ENCODE measurements at regions not wholly inside any gene's neighbourhood (a gene's known extent, or its start where the extent isn't known, plus 50 kb on each side); places are given as distances from the start of the nearest gene placed in this dataset.

DNA sequence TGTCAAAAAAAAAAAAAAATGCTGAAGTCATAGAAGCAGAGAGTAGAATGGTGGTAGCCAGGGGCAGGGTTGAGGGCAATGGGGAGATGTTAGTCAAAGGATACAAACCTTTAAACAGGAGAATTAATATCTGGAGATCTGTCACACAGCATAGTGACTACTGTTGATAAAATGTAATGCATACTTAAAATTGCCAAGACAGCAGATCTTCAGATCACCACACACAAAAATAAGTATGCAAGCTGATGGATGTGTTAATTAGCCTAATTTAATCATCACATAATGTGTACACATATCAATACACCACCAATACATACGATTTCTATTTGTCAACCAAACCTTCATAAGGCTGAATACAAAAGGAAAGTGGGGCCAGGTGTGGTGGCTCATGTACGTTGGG lies 83.5 kb upstream of the PHACTR3 start:
- POLR2A ChIA-PET: no interaction called here
- CTCF ChIA-PET: interaction anchor here (2.0 to 3.9 kb wide), 2 partner anchors 14 to 25 kb away, joined by 10 to 25 read pairs; no protein-coding TSS in a partner anchor
- 23% methylated on average over 2 of the region's 2 CpGs for WGBS (ENCODE audit: low lambda C conversion rate)

GRCh38 chr20:59525500-59526241 lies 78.7 kb upstream of the PHACTR3 start:
- no peaks in the 10 kb centered on the region for H4K20me1 ChIP-seq (ENCODE audit: insufficient read depth)
- 5% methylated on average over 21 of the region's 31 CpGs for WGBS (ENCODE audit: low lambda C conversion rate)
- no peaks in the 10 kb centered on the region for H3K9me2 ChIP-seq
- peak overlapping the region in 1 of 2 experiments; percentile 14; a peak in 2 of 4 replicates for H3K4me3 ChIP-seq (ENCODE audit: low read depth in 2 of 2, low read length in 1 of 2)
- H3K27ac ChIP-seq (ENCODE audit: low read depth in 2 of 2, low read length in 1 of 2): no peak overlapping the region
- no peak overlapping the region for H3K4me2 ChIP-seq
- ChIA-PET CTCF (interaction anchor here (0.6 to 8.1 kb wide), 28 partner anchors 10 to 392 kb away, joined by 3 to 155 read pairs (median 4); no protein-coding TSS in a partner anchor), POLR2A (interaction anchor here (1.2 kb wide), 1 partner anchor 11 kb away, joined by 3 read pairs; no protein-coding TSS in a partner anchor)
- no peaks in the 10 kb centered on the region for H3K79me2 ChIP-seq (ENCODE audit: insufficient read depth)
- H3K27me3 ChIP-seq (ENCODE audit: insufficient read depth): no peaks in the 10 kb centered on the region
- H3K9ac ChIP-seq: no peak overlapping the region
- no peaks in the 10 kb centered on the region for H3K36me3 ChIP-seq (replicated peaks in 1 of 2; ENCODE audit: control insufficient read depth in 1 of 2, insufficient read depth in 2 of 2, low read length in 1 of 2)
- no peaks in the 10 kb centered on the region for H3F3A ChIP-seq (replicated peaks; ENCODE audit: insufficient read depth)
- DNase-seq: peak; percentile 83
- H3K4me1 ChIP-seq (ENCODE audit: control insufficient read depth in 1 of 2, insufficient read depth in 2 of 2, low read depth in 1 of 2, low read length in 1 of 2): peaks cover 0 to 9% of the 10 kb centered on the region in 2 experiments; a peak in 1 of 4 replicates
- H2AFZ ChIP-seq (ENCODE audit: low read depth): no peak overlapping the region
- H3K9me3 ChIP-seq: no peaks in the 10 kb centered on the region
- TF ChIP-seq, protein P1, sequence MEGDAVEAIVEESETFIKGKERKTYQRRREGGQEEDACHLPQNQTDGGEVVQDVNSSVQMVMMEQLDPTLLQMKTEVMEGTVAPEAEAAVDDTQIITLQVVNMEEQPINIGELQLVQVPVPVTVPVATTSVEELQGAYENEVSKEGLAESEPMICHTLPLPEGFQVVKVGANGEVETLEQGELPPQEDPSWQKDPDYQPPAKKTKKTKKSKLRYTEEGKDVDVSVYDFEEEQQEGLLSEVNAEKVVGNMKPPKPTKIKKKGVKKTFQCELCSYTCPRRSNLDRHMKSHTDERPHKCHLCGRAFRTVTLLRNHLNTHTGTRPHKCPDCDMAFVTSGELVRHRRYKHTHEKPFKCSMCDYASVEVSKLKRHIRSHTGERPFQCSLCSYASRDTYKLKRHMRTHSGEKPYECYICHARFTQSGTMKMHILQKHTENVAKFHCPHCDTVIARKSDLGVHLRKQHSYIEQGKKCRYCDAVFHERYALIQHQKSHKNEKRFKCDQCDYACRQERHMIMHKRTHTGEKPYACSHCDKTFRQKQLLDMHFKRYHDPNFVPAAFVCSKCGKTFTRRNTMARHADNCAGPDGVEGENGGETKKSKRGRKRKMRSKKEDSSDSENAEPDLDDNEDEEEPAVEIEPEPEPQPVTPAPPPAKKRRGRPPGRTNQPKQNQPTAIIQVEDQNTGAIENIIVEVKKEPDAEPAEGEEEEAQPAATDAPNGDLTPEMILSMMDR (IDR thresholded peaks at IDR 0.05): peak; percentile 82
- TF ChIP-seq, protein P2, sequence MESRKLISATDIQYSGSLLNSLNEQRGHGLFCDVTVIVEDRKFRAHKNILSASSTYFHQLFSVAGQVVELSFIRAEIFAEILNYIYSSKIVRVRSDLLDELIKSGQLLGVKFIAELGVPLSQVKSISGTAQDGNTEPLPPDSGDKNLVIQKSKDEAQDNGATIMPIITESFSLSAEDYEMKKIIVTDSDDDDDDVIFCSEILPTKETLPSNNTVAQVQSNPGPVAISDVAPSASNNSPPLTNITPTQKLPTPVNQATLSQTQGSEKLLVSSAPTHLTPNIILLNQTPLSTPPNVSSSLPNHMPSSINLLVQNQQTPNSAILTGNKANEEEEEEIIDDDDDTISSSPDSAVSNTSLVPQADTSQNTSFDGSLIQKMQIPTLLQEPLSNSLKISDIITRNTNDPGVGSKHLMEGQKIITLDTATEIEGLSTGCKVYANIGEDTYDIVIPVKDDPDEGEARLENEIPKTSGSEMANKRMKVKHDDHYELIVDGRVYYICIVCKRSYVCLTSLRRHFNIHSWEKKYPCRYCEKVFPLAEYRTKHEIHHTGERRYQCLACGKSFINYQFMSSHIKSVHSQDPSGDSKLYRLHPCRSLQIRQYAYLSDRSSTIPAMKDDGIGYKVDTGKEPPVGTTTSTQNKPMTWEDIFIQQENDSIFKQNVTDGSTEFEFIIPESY (IDR thresholded peaks at IDR 0.05; ENCODE audit: borderline replicate concordance, low read depth): no peak
- no peak for TF ChIP-seq JUND (IDR thresholded peaks at IDR 0.05)
- TF ChIP-seq POLR2AphosphoS5 (IDR thresholded peaks at IDR 0.05; ENCODE audit: low read depth, low read length): no peak
- no peak for TF ChIP-seq EP300 (IDR thresholded peaks at IDR 0.05; ENCODE audit: borderline replicate concordance in 1 of 2, low read depth in 1 of 2, low read length in 1 of 2)
- no peak for TF ChIP-seq RCOR1 (IDR thresholded peaks at IDR 0.05; ENCODE audit: low read length)
- TF ChIP-seq FOSL2 (IDR thresholded peaks at IDR 0.05; ENCODE audit: borderline replicate concordance, low read depth): no peak
- no peak for TF ChIP-seq RFX5 (IDR thresholded peaks at IDR 0.05; ENCODE audit: low read length)
- no peak for TF ChIP-seq MEF2A (IDR thresholded peaks at IDR 0.05; ENCODE audit: borderline replicate concordance, low read depth)
- TF ChIP-seq SMC3 (IDR thresholded peaks at IDR 0.05; ENCODE audit: low read depth, low read length): peak; percentile 58
- peak; percentile 79 for TF ChIP-seq RAD21 (IDR thresholded peaks at IDR 0.05; ENCODE audit: low read length)

More for the DNA sequence above, 83.5 kb upstream of the PHACTR3 start:
- Histone ChIP-seq H3K36me3 (replicated peaks in 1 of 2; ENCODE audit: control insufficient read depth in 1 of 2, insufficient read depth in 2 of 2, low read length in 1 of 2) (no peaks in the 10 kb centered on the region), H3K27me3 (ENCODE audit: insufficient read depth) (no peaks in the 10 kb centered on the region), H3K9ac (no peak overlapping the region), H2AFZ (ENCODE audit: low read depth) (no peak overlapping the region), H3K27ac (ENCODE audit: low read depth in 2 of 2, low read length in 1 of 2) (no peak overlapping the region), H3K4me1 (ENCODE audit: control insufficient read depth in 1 of 2, insufficient read depth in 2 of 2, low read depth in 1 of 2, low read length in 1 of 2) (peaks cover 0 to 9% of the 10 kb centered on the region in 2 experiments; a peak in 1 of 4 replicates), H4K20me1 (ENCODE audit: insufficient read depth) (no peaks in the 10 kb centered on the region), H3K9me2 (no peaks in the 10 kb centered on the region), H3K4me2 (no peak overlapping the region), H3F3A (replicated peaks; ENCODE audit: insufficient read depth) (no peaks in the 10 kb centered on the region), H3K9me3 (no peaks in the 10 kb centered on the region), H3K79me2 (ENCODE audit: insufficient read depth) (no peaks in the 10 kb centered on the region), H3K4me3 (ENCODE audit: low read depth in 2 of 2, low read length in 1 of 2) (no peak overlapping the region)
- no peak for DNase-seq
- TF ChIP-seq EP300 (IDR thresholded peaks at IDR 0.05; ENCODE audit: borderline replicate concordance in 1 of 2, low read depth in 1 of 2, low read length in 1 of 2) (no peak), YY1 (IDR thresholded peaks at IDR 0.05; ENCODE audit: low read depth) (no peak), FOSL2 (IDR thresholded peaks at IDR 0.05; ENCODE audit: borderline replicate concordance, low read depth) (no peak), TCF12 (IDR thresholded peaks at IDR 0.05) (no peak), NFIC (IDR thresholded peaks at IDR 0.05; ENCODE audit: borderline replicate concordance) (no peak), RAD21 (IDR thresholded peaks at IDR 0.05; ENCODE audit: low read length) (no peak), NRF1 (IDR thresholded peaks at IDR 0.05; ENCODE audit: low read depth, low read length) (no peak), MEF2A (IDR thresholded peaks at IDR 0.05; ENCODE audit: borderline replicate concordance, low read depth) (no peak), REST (IDR thresholded peaks at IDR 0.05; ENCODE audit: low read depth, low read length) (no peak), RCOR1 (IDR thresholded peaks at IDR 0.05; ENCODE audit: low read length) (no peak)
